Right lobe of liver (tissue), 6 donors: ENCODE measurements at regions not wholly inside any gene's neighbourhood (a gene's known extent, or its start where the extent isn't known, plus 50 kb on each side); places are given as distances from the start of the nearest gene placed in this dataset.

Source experiments
- ATAC-seq, 4 donors: fragments of 200-7000 bp; cut with Tn5 transposase; one replicate each; pipeline ENCODE4 v1.9.1; 2020; ENCODE audit warnings: mild to moderate bottlenecking in 4 of 4, moderate library complexity in 4 of 4
- DNase-seq, 3 donors: peaks; one replicate each; pipeline ENCODE4 v3.0.0-alpha.2; 2020
- H3K27ac ChIP-seq, 3 donors: fragments of 200-600 bp; one replicate each; pipeline ENCODE4 v1.8.0; 2022
- H3K27me3 ChIP-seq, 2 donors: fragments of 200-600 bp; one replicate each; pipeline ENCODE4 v1.8.0; 2022
- H3K36me3 ChIP-seq, 4 donors: fragments of 200-600 bp; sonication (generic) in 1 of 4; one replicate each; pipeline versions ENCODE4 v1.5.1 to v1.8.0; 2017 to 2022; ENCODE audit warnings: control low read depth in 1 of 4
- H3K4me1 ChIP-seq, 4 donors: fragments of 200-600 bp; sonication (generic) in 1 of 4; one replicate each; pipeline versions ENCODE4 v1.5.1 to v1.8.0; 2017 to 2022; ENCODE audit warnings: control low read depth in 1 of 4
- H3K4me3 ChIP-seq, 3 donors: fragments of 200-600 bp; one replicate each; pipeline ENCODE4 v1.8.0; 2022
- H3K9me3 ChIP-seq, 4 donors: fragments of 200-600 bp; sonication (generic) in 1 of 4; one replicate each; pipeline versions ENCODE4 v1.5.1 to v1.8.0; 2017 to 2022; ENCODE audit warnings: control low read depth in 1 of 4
- CTCF ChIP-seq, 4 donors: fragments of 200-600 bp in 3 of 4; fragments of 450-650 bp in 1 of 4; IDR thresholded peaks; one replicate each; pipeline versions ENCODE4 v1.5.1 to v1.8.0; 2016 to 2022; ENCODE audit warnings: antibody characterized with exemption in 4 of 4, mild to moderate bottlenecking in 2 of 4
- POLR2A ChIP-seq: fragments of 450-650 bp; IDR thresholded peaks from one replicate; pipeline ENCODE4 v1.6.1; 2017; ENCODE audit warnings: antibody characterized with exemption, mild to moderate bottlenecking
- WGBS: methylation state at CpG from one replicate; pipeline ENCODE4 v1.1.6; 2018; ENCODE audit warnings: low coverage, low lambda C conversion rate; ENCODE audit not compliant: insufficient coverage; ENCODE audit errors: missing lambda C conversion rate; 5-methylcytosine and 5-hydroxymethylcytosine counted together
- intact Hi-C, 2 donors: fragments of 100-400 bp; cut with DNase I; formaldehyde crosslinking; loops; one replicate each; pipeline versions ENCODE4 v1.11.2 to v1.14.1; 2022
- donor health status: DM: no; HTN: yes; CAD: no.
- donor health status: DM: no; HTN: no; CAD: no.
- donor health status: DM: no; HTN: no; CAD: no.
- donor health status: DM: no; HTN: yes; CAD: no.
- donor health status: DM: no; HTN: yes; CAD: no.

- ATAC-seq = no peak
- intact Hi-C loops = no loop called here
- TF ChIP-seq POLR2A = no peak
- TF ChIP-seq CTCF (IDR thresholded peaks at IDR 0.05) = no peak
- DNase-seq = no peak
- no peaks in the 10 kb centered on the region for H3K9me3 ChIP-seq
- H3K4me1 ChIP-seq = no peaks in the 10 kb centered on the region
- no peak overlapping the region for H3K4me3 ChIP-seq
- no peaks in the 10 kb centered on the region for H3K36me3 ChIP-seq
- peaks cover 0 to 4% of the 10 kb centered on the region in 2 donors for H3K27me3 ChIP-seq
- 83% methylated on average over 5 of the region's 6 CpGs for WGBS
- no peak overlapping the region for H3K27ac ChIP-seq
These were observed 163.6 kb upstream of the PREP start for GRCh38 chr6:105566503-105566902.

GRCh38 chr6:105564121-105564902 is 161.4 kb upstream of the PREP start:
- Histone ChIP-seq H3K4me1 (no peaks in the 10 kb centered on the region), H3K36me3 (no peaks in the 10 kb centered on the region), H3K27me3 (no peaks in the 10 kb centered on the region), H3K9me3 (no peaks in the 10 kb centered on the region), H3K4me3 (no peak overlapping the region), H3K27ac (no peak overlapping the region)
- TF ChIP-seq CTCF (IDR thresholded peaks at IDR 0.05) = no peak
- no peak for TF ChIP-seq POLR2A
- 57% methylated on average over 6 of the region's 6 CpGs for WGBS
- DNase-seq = no peak
- ATAC-seq = no peak
- intact Hi-C loops = no loop called here

GRCh38 chr6:105562027-105562426 is 159.1 kb upstream of the PREP start:
- ATAC-seq (no peak), DNase-seq (no peak)
- Histone ChIP-seq H3K36me3 (no peaks in the 10 kb centered on the region), H3K9me3 (no peaks in the 10 kb centered on the region), H3K27ac (no peak overlapping the region), H3K27me3 (no peaks in the 10 kb centered on the region), H3K4me3 (no peak overlapping the region), H3K4me1 (no peaks in the 10 kb centered on the region)
- TF ChIP-seq POLR2A (no peak), CTCF (IDR thresholded peaks at IDR 0.05) (no peak)
- intact Hi-C loops = no loop called here
- 41% methylated on average over 1 of the region's 1 CpG for WGBS

- intact Hi-C loops = no loop called here
- Histone ChIP-seq H3K4me3 (no peak overlapping the region), H3K4me1 (no peaks in the 10 kb centered on the region), H3K27me3 (no peaks in the 10 kb centered on the region), H3K9me3 (no peaks in the 10 kb centered on the region), H3K27ac (no peak overlapping the region), H3K36me3 (no peaks in the 10 kb centered on the region)
- no peak for DNase-seq
- TF ChIP-seq CTCF (IDR thresholded peaks at IDR 0.05) (no peak), POLR2A (no peak)
- no peak for ATAC-seq
These were observed 158.6 kb upstream of the PREP start for GRCh38 chr6:105561486-105561885.
